Hematopoietic multipotent progenitor cell treated with erythropoietin and hydrocortisone succinate and interleukin-3 and kit ligand, for 6 days (in vitro differentiated cells): ENCODE measurements at regions not wholly inside any gene's neighbourhood (a gene's known extent, or its start where the extent isn't known, plus 50 kb on each side); places are given as distances from the start of the nearest gene placed in this dataset.
A peak's percentile ranks its signal among the peaks of the same experiment; 100 is the strongest.
"Not testable (repeated sequence)": the region's sequence is repeated elsewhere in the genome, so short reads cannot be mapped to it uniquely, and the experiment has no call there.

ENCODE experiments used
- DNase-seq: peaks from one replicate; pipeline ENCODE4 v3.0.0-alpha.2; 2015

- not testable (repeated sequence) for DNase-seq
These were observed 79.2 kb downstream of the PXDC1 start for GRCh38 chr6:3672339-3672738.

GRCh38 chr6:3671382-3671781 is 80.1 kb downstream of the PXDC1 start:
- DNase-seq = no peak

GRCh38 chr6:3670356-3670755 is 81.2 kb downstream of the PXDC1 start:
- DNase-seq = no peak

GRCh38 chr6:3669916-3670315 is 81.6 kb downstream of the PXDC1 start:
- no peak for DNase-seq

GRCh38 chr6:3665608-3666007 is 85.9 kb downstream of the PXDC1 start:
- no peak for DNase-seq

GRCh38 chr6:3664625-3665041 is 86.9 kb downstream of the PXDC1 start:
- DNase-seq = no peak

- DNase-seq = no peak
These were observed 87.7 kb downstream of the PXDC1 start for GRCh38 chr6:3663811-3664210.

GRCh38 chr6:3663081-3663480 is 88.4 kb downstream of the PXDC1 start:
- DNase-seq = no peak

- no peak for DNase-seq
These were observed 90.1 kb downstream of the PXDC1 start for GRCh38 chr6:3661390-3661789.

- DNase-seq = no peak
These were observed 91.0 kb downstream of the PXDC1 start for GRCh38 chr6:3660473-3660872.

GRCh38 chr6:3659748-3660147 is 91.8 kb downstream of the PXDC1 start:
- no peak for DNase-seq

- no peak for DNase-seq
These were observed 95.4 kb downstream of the PXDC1 start for GRCh38 chr6:3656076-3656475.

GRCh38 chr6:3654898-3655297 is 96.6 kb downstream of the PXDC1 start:
- peak; percentile 12 for DNase-seq

GRCh38 chr6:3654436-3654835 is 97.1 kb downstream of the PXDC1 start:
- no peak for DNase-seq

- no peak for DNase-seq
These were observed 97.9 kb downstream of the PXDC1 start for GRCh38 chr6:3653528-3654070.

GRCh38 chr6:3651698-3652229 is 99.7 kb downstream of the PXDC1 start:
- peak; percentile 35 for DNase-seq

GRCh38 chr6:3650959-3651697 is 100.4 kb downstream of the PXDC1 start:
- DNase-seq = peak; percentile 96

GRCh38 chr6:3650076-3650958 is 101.2 kb downstream of the PXDC1 start:
- peak; percentile 69 for DNase-seq

- peak; percentile 60 for DNase-seq
These were observed 102.8 kb downstream of the PXDC1 start for GRCh38 chr6:3648724-3649123.

- no peak for DNase-seq
These were observed 104.7 kb downstream of the PXDC1 start for GRCh38 chr6:3646616-3647362.

GRCh38 chr6:3644739-3645012 is 106.8 kb downstream of the PXDC1 start:
- DNase-seq = no peak

- DNase-seq = no peak
These were observed 107.4 kb downstream of the PXDC1 start for GRCh38 chr6:3643921-3644738.
